Eye (tissue), 1 donor: ENCODE measurements at regions not wholly inside any gene's neighbourhood (a gene's known extent, or its start where the extent isn't known, plus 50 kb on each side); places are given as distances from the start of the nearest gene placed in this dataset.

Source experiments
- DNase-seq: peaks from one replicate; pipeline ENCODE4 v3.0.0-alpha.2; 2015

DNA sequence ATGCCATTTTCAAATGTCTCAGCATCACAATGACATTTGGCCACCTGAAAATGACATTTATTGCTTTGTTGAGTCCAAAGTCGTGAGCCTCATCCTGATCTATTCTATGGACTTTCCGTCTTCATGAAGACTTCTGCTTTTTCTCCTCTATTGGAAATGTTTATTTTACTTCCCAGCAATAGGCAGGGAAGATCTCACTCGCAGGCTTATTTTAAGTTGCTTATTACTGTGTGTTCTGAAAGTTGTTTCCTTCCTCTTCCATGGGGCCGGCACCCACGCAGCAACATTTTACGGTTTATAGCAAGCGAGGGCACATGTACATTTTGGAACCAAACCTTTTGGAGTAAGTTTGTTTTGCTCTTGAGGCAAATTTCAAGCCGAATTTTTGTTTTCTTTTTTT lies 221.0 kb upstream of the KLF6 start:
- no peak for DNase-seq

DNA sequence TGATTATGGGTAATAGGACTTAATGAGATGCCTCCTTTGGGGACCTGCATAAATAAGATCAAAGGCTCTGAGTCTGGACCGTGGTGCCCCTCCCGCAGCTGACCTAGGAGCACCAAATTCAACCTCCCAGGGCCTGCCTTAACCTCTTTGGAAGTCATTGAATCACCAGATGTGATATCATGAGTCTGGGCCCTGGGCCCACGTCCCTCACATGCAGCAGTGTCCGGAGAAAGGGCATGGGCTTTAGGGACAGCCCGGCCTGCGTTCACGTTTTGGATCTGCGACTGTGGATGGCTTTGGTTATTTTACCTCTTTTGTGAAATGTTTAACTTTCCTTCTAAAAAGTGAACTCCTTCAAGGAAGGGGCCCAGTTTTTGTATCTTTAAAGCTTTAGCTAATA lies 220.0 kb upstream of the KLF6 start:
- DNase-seq, result no peak

DNA sequence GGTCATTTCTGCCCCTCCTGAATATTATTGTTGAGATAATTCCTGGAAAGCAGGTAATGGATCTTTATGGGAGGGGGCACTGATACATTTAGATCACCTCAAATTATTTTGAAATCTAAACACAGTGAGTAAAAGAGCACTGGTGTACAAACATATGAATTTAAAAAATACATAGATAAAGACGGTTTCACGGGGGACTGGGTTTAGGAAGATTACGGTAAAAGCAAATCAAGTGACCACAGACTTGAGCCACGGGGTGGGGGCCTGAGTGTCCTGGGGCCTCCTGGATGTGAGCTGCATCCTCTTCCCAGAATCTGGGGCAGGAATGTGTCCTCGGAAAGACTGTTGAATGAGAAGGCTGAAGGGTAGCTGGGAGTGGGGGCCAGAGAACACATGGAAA lies 219.1 kb upstream of the KLF6 start:
- no peak for DNase-seq

GRCh38 chr10:4003348-4003973 lies 218.5 kb upstream of the KLF6 start:
- no peak for DNase-seq

GRCh38 chr10:4001811-4002210 lies 216.8 kb upstream of the KLF6 start:
- no peak for DNase-seq

- DNase-seq, result no peak
Measured at GRCh38 chr10:3999642-4000041, 214.6 kb upstream of the KLF6 start.

DNA sequence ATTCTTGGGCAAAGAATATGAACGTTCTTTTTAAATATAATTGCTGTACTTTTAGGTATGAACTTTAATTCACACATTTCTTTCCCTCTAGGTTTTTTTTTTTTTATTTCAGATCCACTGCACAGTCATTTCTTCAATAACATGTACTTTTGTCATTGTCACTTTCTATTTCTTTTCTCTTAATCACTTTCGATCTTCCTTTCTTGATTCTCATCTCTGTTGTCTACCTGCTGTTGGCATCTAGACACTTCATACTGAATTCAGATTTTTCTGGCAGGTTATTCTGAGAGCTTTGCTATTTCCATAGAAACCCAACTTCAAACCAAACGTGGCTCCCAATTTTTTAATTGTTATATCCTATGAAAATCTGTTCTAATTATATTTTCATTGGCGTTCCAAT lies 211.7 kb upstream of the KLF6 start:
- no peak for DNase-seq

DNA sequence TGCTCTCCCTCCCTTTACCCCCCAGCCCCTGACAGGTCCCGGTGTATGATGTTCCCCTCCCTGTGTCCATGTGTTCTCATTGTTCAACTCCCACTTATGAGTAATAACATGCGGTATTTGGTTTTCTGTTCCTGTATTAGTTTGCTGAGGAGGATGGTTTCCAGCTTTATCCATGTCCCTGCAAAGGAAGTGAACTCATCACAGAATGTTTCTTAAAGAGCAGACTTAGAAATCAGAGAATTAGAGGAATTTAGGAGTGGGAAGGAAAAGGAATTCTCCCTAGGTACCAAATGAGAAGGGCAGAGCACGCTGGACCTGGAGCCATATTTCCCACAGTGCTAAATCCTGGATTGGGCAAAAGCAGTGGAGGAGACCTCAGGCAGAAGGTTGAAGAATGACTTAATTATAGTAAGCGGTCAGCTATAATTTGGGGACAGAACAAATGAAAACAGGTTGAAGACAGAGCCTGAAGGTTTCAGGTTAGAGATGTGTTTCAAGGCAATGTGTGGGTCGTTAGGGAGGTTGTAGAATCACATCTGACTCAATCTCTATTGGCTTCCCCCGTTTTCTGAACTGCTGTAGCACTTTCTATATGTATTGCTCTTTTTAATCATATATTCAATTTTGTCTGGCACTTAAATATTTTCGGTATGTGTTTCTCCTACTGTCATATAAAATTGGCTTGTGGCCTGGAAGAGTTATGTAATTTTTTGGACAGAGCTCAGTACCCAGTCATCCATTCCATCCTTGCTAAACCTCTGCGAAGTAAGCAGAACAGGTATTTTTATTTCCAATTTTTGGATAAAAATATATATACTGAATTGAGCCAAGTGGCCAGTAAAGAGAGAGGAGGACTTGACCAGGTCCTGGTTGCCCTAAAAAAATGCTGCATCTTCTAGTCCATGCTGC lies 210.5 kb upstream of the KLF6 start:
- DNase-seq, result no peak

DNA sequence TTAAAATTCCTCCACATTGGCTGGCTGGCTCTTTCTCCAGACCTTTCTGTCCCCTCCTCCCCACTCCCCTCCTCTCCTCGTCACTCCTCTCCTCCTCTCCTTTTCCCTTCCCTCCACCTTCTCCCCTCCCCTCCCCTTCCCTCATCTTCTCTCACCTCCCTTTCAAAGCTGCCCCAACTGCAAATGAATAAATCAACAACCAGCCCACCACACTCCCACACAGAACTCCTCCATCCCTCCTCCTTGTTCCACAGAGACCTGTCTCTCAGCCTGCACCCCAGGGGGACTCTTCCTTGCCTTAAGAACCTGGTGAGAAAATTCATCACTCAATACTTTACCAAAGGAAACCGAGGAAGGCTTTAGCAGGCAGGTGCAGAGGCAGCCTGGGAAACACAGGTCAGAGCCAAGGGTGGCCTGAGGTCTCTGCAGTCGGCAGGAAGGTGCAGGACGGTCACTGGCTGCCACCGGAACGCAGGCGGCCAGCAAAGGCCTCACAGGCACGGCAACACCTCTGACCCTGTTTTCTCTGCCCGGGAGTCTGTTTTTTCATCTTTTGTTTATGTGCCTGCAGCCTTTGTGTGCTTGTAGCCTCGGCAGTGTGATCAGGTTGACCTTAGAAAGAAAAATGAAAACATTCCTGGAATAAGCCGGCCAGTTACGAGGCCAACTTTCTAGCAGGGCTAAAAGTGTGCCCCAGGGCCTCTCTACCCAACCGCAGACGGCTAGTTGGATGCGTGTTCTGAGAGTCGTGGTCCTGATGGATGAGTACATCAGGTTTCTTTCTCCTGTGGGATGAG lies 207.6 kb upstream of the KLF6 start:
- no peak for DNase-seq

- no peak for DNase-seq
Measured at GRCh38 chr10:3990307-3990706, 205.3 kb upstream of the KLF6 start.

DNA sequence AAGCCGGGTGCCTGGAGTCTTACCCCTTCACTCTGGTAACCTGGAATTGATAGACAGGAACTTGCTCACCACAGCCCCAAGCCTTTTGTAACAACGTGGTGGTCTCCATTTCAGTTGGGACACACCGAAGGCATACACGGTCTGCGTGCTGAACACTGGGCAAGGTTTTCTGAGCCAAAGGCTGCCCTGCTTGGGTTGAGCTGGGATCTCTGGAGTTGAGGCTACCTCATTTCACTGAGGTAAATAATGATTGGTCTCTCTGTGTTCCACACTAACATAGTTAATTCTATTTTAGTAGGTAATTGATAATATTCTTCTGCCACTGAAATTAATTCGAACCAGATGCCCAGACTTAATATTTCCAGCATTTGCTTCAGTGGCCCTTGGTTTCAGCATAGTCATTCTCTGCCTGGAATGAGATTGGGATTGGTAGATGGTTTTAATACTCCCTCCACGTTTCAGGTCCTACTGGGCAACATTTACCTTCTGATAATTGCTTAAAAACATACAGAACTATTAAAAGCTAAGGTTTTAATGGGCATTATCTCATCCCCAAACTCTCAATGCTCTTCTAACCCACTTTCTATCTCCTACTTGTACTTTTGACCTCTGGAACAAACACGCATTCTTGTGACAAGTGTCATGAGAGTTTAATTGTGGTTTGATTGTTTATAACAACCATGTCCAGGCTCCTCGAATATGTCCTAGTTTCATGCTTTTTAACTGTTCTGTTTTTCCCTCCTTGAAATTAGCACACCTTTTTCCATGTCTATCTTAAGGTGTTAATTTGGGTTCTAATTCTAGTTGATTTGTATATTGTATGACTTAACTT lies 202.3 kb upstream of the KLF6 start:
- no peak for DNase-seq

- DNase-seq, result peak; percentile 26
Measured at GRCh38 chr10:3986493-3987142, 201.6 kb upstream of the KLF6 start.

- no peak for DNase-seq
Measured at GRCh38 chr10:3982746-3983442, 197.9 kb upstream of the KLF6 start.

DNA sequence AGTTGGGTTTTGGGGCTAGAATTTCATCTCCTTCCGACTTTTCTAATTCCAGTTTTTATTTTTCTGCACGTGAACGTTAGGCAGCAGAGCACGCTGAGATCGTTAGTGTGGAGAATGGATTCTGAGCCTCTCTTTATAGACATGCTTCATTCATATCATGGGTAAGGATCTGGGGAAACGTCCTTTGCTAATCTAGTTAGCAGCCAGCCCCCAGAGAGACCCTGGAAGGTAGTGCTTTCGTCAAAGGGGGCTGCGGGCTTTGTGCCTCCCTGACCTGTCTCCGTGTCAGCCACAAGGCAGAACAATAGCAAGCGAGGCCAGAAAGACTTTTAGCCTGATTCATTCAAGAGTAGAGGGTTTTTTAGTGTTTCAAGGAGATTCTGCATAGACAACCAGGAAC lies 196.3 kb upstream of the KLF6 start:
- no peak for DNase-seq

- DNase-seq, result no peak
Measured at GRCh38 chr10:3980660-3981059, 195.7 kb upstream of the KLF6 start.

DNA sequence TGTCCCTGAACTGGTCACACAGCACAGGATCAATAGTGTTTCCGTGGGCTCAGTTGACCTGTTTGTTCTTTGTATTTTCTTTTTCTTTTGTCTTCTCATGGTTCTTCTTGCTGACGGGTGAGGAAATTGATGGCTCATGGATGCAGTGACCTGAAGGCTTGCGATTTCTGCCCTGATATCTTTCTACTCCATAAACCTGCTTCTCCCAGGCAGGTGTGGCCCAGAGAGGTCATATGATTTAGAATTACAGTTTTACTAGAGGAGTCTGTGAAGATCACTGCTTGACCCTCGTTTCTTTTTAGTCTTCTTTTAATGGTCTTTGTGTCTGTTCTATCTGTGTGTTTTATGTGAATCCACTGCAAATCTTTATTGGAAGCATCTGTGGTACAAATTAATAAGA lies 195.1 kb upstream of the KLF6 start:
- DNase-seq, result no peak

DNA sequence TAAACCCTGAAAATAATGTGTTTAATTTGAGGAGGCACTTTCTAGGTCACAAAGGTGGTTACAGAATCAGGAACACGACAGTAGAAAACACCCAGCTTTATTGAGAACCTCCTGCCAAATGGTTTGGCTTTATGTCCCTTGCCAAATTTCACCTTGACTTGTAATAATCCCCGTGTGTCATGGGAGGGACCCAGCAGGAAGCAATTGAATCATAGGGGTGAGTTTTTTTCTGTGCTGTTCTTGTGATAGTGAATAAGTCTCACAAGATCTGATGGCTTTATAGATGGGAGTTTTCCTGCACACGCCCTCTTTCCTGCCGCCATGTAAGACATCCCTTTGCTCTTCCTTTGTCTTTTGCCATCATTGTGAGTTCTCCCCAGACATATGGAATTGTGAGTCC lies 193.8 kb upstream of the KLF6 start:
- DNase-seq, result no peak

DNA sequence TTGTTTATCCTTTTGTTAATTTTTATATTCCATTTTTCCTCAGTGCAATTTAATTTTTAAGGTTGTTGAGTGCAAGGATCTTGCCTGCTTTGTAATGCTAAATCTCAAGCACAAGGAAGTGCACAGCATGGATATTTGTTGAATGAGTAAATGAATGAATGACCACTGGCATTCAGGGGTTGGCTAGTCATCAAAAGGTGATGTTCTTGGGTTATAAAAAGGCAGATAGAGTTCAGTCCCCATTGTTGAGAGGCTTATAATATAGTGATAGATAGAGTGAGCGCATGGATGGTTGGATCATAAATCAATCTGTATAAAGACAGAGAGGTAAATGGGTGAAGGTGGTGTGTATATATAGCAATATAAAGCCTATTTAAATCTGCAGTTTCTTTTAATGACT lies 193.2 kb upstream of the KLF6 start:
- no peak for DNase-seq

GRCh38 chr10:3977761-3978160 lies 192.8 kb upstream of the KLF6 start:
- no peak for DNase-seq

DNA sequence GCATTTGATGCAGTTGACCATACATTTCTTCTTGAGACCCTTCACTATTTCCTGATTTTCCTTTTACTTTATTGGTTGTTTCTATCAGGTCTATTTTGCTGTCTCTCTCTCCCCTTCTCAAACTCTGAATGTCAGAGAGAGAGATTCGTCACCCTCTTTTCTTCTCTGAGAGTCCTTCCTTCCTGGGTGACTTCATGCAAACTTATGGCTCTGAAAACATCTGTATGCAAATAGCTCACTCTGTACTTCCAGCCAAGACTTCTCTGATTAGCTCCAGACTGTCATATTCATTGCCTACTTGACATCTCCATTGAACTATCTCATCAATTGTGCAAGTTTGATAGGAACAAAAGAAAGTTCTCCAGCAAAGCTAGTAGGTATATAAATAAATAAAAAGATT lies 191.7 kb upstream of the KLF6 start:
- no peak for DNase-seq

DNA sequence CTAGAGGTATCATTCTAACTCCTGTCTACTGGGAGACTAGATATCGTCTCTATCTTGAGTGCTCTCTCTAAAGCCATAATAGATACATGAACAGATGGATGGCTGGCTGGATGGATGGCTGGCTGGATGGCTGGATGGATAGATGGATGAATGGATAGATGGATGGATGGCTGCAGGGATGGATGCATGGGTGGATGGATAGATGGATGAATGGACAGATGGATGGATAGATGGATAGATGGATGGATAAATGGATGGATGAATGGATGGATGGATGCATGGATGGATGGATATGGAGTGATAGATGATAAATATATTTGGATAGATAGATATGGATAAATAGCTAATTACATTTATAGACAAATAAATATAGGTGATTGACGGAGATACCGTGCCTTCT lies 191.2 kb upstream of the KLF6 start:
- DNase-seq, result no peak

DNA sequence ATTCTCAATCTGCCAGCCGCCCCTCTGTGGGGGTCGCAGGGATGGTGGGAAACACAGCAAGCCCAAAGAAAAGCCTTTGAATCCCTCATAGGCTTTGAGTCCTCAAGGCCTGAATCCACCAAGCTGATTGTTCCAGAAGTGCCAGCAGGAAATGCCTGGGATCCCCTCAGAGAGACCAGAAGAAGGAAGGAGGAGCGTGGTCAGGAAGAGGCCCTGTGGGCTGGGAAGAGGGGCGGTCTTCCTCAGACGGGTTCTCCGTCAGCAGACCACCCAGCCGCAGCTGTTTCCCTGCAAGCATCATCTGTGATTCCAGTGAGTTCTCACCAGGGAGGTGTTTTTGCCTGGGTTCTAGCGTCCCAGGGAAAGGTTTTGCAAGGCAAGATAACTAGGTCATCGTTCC lies 190.0 kb upstream of the KLF6 start:
- no peak for DNase-seq
